OCI-LY3 (cell line): ENCODE measurements at regions not wholly inside any gene's neighbourhood (a gene's known extent, or its start where the extent isn't known, plus 50 kb on each side); places are given as distances from the start of the nearest gene placed in this dataset.

Source experiments
- EZH2phosphoT487 ChIP-seq: fragments of 200-600 bp; shearing (Covaris generic); IDR thresholded peaks from 2 replicates; pipeline ENCODE4 v1.6.1; 2018; ENCODE audit warnings: antibody characterized with exemption, mixed run types, low read depth
- TF ChIP-seq, protein P1 (sequence below): fragments of 200-600, 300-600 bp; sonication (generic); IDR thresholded peaks from 2 replicates; pipeline ENCODE4 v1.5.1; 2014; ENCODE audit warnings: antibody characterized with exemption, low read length, low read depth

DNA sequence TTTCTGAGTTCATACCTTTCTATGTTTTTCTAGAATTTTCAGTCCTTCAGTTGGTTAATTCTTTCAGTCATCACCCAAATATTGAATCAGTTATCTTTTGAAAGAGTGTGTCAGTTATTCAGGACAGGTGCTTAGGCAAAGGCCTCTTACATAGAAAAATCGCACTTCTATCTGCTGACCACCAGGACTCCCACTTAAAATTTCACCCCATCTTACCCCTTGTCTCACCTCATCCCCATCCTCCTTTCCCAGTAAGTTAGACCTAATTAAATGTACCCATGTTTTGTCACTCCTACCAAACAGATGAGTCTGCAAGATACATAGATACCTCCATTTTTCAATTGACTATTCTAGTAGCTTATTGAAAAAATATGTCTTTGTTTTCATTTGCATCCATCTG, 159.9 kb upstream of the PIK3R1 start:
- TF ChIP-seq, protein P1, sequence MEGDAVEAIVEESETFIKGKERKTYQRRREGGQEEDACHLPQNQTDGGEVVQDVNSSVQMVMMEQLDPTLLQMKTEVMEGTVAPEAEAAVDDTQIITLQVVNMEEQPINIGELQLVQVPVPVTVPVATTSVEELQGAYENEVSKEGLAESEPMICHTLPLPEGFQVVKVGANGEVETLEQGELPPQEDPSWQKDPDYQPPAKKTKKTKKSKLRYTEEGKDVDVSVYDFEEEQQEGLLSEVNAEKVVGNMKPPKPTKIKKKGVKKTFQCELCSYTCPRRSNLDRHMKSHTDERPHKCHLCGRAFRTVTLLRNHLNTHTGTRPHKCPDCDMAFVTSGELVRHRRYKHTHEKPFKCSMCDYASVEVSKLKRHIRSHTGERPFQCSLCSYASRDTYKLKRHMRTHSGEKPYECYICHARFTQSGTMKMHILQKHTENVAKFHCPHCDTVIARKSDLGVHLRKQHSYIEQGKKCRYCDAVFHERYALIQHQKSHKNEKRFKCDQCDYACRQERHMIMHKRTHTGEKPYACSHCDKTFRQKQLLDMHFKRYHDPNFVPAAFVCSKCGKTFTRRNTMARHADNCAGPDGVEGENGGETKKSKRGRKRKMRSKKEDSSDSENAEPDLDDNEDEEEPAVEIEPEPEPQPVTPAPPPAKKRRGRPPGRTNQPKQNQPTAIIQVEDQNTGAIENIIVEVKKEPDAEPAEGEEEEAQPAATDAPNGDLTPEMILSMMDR, result no peak
- TF ChIP-seq EZH2phosphoT487, result no peak
